Neutrophil (primary cell): ENCODE measurements at regions not wholly inside any gene's neighbourhood (a gene's known extent, or its start where the extent isn't known, plus 50 kb on each side); places are given as distances from the start of the nearest gene placed in this dataset.

Experiments
- H3K27ac ChIP-seq: fragments of 200-600 bp; sonication (generic); 2 replicates; pipeline ENCODE4 v1.5.1; 2016; ENCODE audit warnings: mild to moderate bottlenecking, moderate library complexity
- H3K27me3 ChIP-seq: fragments of 200-600 bp; sonication (generic); 2 replicates; pipeline ENCODE4 v1.6.0; 2016; ENCODE audit warnings: mild to moderate bottlenecking
- H3K36me3 ChIP-seq: fragments of 200-600 bp; sonication (generic); 2 replicates; pipeline ENCODE4 v1.5.1; 2017
- H3K4me1 ChIP-seq, 2 experiments: fragments of 200-600 bp in 1 of 2; sonication (generic) in 1 of 2; 1 replicate in 1 of 2; 2 replicates in 1 of 2; pipeline versions ENCODE4 v1.5.1 to v1.6.1; 2013 to 2016; ENCODE audit warnings: low read depth in 1 of 2, low read length in 1 of 2, mild to moderate bottlenecking in 1 of 2, moderate library complexity in 1 of 2; ENCODE audit not compliant: control insufficient read depth in 1 of 2, insufficient read depth in 1 of 2
- H3K4me3 ChIP-seq, 2 experiments: fragments of 200-600 bp in 1 of 2; sonication (generic) in 1 of 2; 1 replicate in 1 of 2; 2 replicates in 1 of 2; pipeline ENCODE4 v1.5.1; 2013 to 2016; ENCODE audit warnings: low read depth in 1 of 2, low read length in 1 of 2, mild to moderate bottlenecking in 1 of 2, moderate library complexity in 1 of 2
- H3K9me3 ChIP-seq: fragments of 200-600 bp; sonication (generic); 2 replicates; pipeline ENCODE4 v1.5.1; 2016
- TF ChIP-seq, protein P1 (sequence below): fragments of 200-600 bp; sonication (generic); IDR thresholded peaks from 2 replicates; pipeline ENCODE4 v1.5.1; 2016; ENCODE audit warnings: antibody characterized with exemption

DNA sequence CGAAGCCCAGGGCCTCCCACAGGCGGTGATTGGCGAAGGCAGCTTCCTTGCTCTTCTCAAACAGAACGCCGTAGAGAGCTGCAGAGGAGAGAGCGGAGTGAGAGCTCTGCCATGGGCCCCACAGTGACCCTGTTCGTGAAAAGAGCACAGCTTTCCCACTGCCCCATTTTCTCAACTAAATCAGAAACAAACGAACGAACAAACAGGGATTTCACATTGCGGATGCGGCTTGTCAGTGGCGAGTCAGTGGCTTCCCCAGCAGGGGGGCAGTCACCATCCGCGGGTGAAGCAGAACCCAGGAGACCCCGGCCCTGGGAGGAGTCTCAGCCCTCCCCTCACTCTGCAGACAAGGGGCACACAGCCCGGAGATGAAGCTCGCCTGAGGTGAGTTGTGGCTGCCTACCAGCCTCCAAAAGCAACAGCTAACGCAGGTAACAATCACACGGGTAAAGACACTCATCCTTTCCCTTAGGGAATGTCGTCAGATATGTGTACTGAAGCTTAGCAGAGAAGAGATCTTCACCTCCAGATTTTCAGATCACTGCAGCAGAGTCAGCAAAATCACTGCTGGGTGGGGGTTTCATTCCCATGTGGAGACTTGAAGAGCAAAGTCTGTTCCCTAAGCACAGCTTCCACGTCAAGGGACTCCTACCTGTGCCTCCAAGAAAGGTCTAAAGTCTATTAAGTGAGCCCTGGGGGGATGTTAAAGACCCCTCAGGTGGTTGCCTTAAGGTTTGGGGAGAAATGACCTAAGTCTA, 51.2 kb upstream of the GPR31 start:
- no peak overlapping the region for H3K4me3 ChIP-seq
- H3K27me3 ChIP-seq = no peaks in the 10 kb centered on the region
- H3K36me3 ChIP-seq = no peaks in the 10 kb centered on the region
- no peaks in the 10 kb centered on the region for H3K4me1 ChIP-seq
- H3K9me3 ChIP-seq = no peaks in the 10 kb centered on the region
- TF ChIP-seq, protein P1, sequence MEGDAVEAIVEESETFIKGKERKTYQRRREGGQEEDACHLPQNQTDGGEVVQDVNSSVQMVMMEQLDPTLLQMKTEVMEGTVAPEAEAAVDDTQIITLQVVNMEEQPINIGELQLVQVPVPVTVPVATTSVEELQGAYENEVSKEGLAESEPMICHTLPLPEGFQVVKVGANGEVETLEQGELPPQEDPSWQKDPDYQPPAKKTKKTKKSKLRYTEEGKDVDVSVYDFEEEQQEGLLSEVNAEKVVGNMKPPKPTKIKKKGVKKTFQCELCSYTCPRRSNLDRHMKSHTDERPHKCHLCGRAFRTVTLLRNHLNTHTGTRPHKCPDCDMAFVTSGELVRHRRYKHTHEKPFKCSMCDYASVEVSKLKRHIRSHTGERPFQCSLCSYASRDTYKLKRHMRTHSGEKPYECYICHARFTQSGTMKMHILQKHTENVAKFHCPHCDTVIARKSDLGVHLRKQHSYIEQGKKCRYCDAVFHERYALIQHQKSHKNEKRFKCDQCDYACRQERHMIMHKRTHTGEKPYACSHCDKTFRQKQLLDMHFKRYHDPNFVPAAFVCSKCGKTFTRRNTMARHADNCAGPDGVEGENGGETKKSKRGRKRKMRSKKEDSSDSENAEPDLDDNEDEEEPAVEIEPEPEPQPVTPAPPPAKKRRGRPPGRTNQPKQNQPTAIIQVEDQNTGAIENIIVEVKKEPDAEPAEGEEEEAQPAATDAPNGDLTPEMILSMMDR = no peak
- no peak overlapping the region for H3K27ac ChIP-seq

GRCh38 chr6:167209577-167209975, 51.8 kb upstream of the GPR31 start:
- Histone ChIP-seq H3K9me3 (no peaks in the 10 kb centered on the region), H3K27ac (no peak overlapping the region), H3K4me3 (no peak overlapping the region), H3K36me3 (no peaks in the 10 kb centered on the region), H3K4me1 (no peaks in the 10 kb centered on the region), H3K27me3 (no peaks in the 10 kb centered on the region)
- TF ChIP-seq, protein P1 = no peak

DNA sequence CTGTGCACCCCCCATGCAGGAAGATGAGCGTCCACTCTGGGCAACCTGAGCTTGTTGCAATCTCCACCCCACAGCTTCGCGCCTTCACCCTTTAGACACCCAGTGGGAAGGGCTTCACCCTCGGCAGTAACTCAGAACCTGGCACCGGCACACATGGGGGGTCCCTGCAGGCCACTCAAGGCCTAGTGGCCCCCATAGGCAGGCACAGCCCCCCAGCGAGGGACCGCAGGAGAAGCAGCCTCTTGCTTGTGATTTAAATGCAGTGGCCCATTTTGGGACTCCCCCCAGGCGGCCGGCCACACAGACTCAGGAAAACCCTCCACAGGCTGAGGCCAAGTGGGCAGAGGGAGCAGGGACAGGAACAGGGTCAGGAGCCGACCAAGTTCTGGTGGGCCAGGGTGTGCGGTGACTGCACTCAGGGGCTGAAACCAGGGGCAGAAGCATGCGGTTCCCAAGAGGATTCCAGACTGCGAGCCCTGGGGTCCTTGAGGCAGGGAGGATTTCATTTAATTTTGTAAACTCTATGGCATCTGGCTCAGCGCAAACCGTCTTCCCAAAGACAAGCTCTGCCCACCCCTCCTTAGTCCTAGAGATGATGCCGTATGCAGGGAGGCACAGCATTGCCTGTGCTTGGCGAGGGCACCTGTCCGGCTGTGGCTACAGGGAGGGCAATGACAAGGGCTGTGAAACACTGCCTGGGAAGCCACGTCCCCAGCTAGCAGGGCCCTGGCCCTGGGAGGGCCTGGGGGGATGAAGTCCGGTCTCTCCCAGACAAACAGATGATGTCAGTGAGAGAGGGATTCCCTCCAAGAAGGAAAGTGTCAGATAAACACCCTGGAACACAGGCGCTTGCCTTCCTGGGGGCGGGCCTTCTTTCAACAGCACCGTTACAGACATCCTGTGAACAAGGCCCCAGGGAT, 52.9 kb upstream of the GPR31 start:
- no peaks in the 10 kb centered on the region for H3K36me3 ChIP-seq
- H3K27ac ChIP-seq = no peak overlapping the region
- no peak overlapping the region for H3K4me3 ChIP-seq
- H3K27me3 ChIP-seq = no peaks in the 10 kb centered on the region
- H3K9me3 ChIP-seq = no peaks in the 10 kb centered on the region
- no peaks in the 10 kb centered on the region for H3K4me1 ChIP-seq
- TF ChIP-seq, protein P1 = no peak

DNA sequence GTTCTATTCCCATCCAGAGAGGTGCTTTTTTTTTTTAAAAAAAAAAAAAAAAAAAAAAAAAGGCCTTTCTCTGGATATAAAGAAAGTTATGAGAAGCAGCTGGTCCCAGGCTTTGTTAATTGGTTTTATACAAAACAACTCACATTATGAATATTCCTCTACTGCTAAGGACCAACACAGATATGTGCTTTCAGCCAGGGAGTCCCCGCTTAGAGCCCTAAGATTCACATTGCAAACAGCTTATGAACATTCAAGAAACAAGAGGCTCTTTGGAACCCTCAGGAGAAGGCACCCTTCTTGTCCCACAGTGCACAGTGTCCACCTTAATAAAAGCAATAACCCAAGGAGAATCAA, 53.5 kb upstream of the GPR31 start:
- TF ChIP-seq, protein P1 = no peak
- H3K4me3 ChIP-seq = no peak overlapping the region
- H3K27ac ChIP-seq = no peak overlapping the region
- H3K4me1 ChIP-seq = no peaks in the 10 kb centered on the region
- H3K9me3 ChIP-seq = no peaks in the 10 kb centered on the region
- no peaks in the 10 kb centered on the region for H3K27me3 ChIP-seq
- H3K36me3 ChIP-seq = no peaks in the 10 kb centered on the region

- no peaks in the 10 kb centered on the region for H3K9me3 ChIP-seq
- H3K27me3 ChIP-seq = no peaks in the 10 kb centered on the region
- H3K36me3 ChIP-seq = no peaks in the 10 kb centered on the region
- H3K4me1 ChIP-seq = no peaks in the 10 kb centered on the region
- H3K4me3 ChIP-seq = no peak overlapping the region
- no peak overlapping the region for H3K27ac ChIP-seq
- TF ChIP-seq, protein P1 = no peak
These were observed 54.3 kb upstream of the GPR31 start for GRCh38 chr6:167211881-167212712.
